CD4-positive, alpha-beta T cell (primary cell): ENCODE measurements at regions not wholly inside any gene's neighbourhood (a gene's known extent, or its start where the extent isn't known, plus 50 kb on each side); places are given as distances from the start of the nearest gene placed in this dataset.

Experiments used
- ATAC-seq: fragments of 200-7000 bp; cut with Tn5 transposase; one replicate; pipeline ENCODE4 v1.10.0; 2022; ENCODE audit warnings: mild to moderate bottlenecking; ENCODE audit not compliant: poor library complexity
- CTCF ChIA-PET: fragments of 350-600 bp; sonication (Branson Sonifier 250); formaldehyde crosslinking; loops from one replicate; lab custom pipeline; 2021; ENCODE audit warnings: antibody characterized with exemption, inconsistent platforms; lab: Charles Lee
- POLR2A ChIA-PET: fragments of 350-600 bp; sonication (Branson Sonifier 250); formaldehyde crosslinking; loops from one replicate; lab custom pipeline; 2021; ENCODE audit warnings: antibody characterized with exemption, inconsistent platforms; lab: Charles Lee
- DNase-seq, 14 experiments: peaks; one replicate each; pipeline ENCODE4 v3.0.0-alpha.2; 2013 to 2020; ENCODE audit warnings: mixed read lengths in 2 of 14
- H3K27ac ChIP-seq, 2 donors: one replicate each; pipeline versions ENCODE4 v1.5.1 to v1.7.0; 2013; ENCODE audit warnings: low read length in 2 of 2, low read depth in 1 of 2, mild to moderate bottlenecking in 1 of 2
- H3K27me3 ChIP-seq, 2 experiments: 1 replicate in 1 of 2; 2 replicates in 1 of 2; pipeline versions ENCODE4 v1.6.1 to v1.7.0; 2013; ENCODE audit warnings: low read length in 2 of 2, control low read depth in 1 of 2, mild to moderate bottlenecking in 1 of 2, moderate library complexity in 1 of 2; ENCODE audit not compliant: insufficient read depth in 2 of 2, control insufficient read depth in 1 of 2
- H3K36me3 ChIP-seq: one replicate; pipeline ENCODE4 v1.6.1; 2013; ENCODE audit warnings: low read length, control low read depth; ENCODE audit not compliant: insufficient read depth
- H3K4me1 ChIP-seq: one replicate; pipeline ENCODE4 v1.6.1; 2013; ENCODE audit warnings: low read length, control low read depth; ENCODE audit not compliant: insufficient read depth
- H3K4me3 ChIP-seq: one replicate; pipeline ENCODE4 v1.5.1; 2013; ENCODE audit warnings: mild to moderate bottlenecking, low read length, moderate library complexity
- H3K9me3 ChIP-seq, 2 experiments: 1 replicate in 1 of 2; 2 replicates in 1 of 2; pipeline versions ENCODE4 v1.6.1 to v1.7.0; 2013; ENCODE audit warnings: low read length in 2 of 2, mild to moderate bottlenecking in 2 of 2, control low read depth in 1 of 2, moderate library complexity in 1 of 2; ENCODE audit not compliant: control insufficient read depth in 1 of 2, insufficient read depth in 1 of 2
- H3K27ac Mint-ChIP-seq: one replicate; pipeline ENCODE4 v1.8.0; 2020; ENCODE audit warnings: mixed read lengths
- H3K27me3 Mint-ChIP-seq: one replicate; pipeline ENCODE4 v1.8.0; 2021; ENCODE audit warnings: mixed read lengths
- H3K36me3 Mint-ChIP-seq: one replicate; pipeline ENCODE4 v1.8.0; 2021; ENCODE audit warnings: low read depth, mixed read lengths
- H3K4me1 Mint-ChIP-seq: one replicate; pipeline ENCODE4 v1.8.0; 2021; ENCODE audit warnings: low read depth, mixed read lengths
- H3K4me3 Mint-ChIP-seq: one replicate; pipeline ENCODE4 v1.8.0; 2020; ENCODE audit warnings: mild to moderate bottlenecking, mixed read lengths
- H3K9me3 Mint-ChIP-seq: one replicate; pipeline ENCODE4 v1.8.0; 2020; ENCODE audit warnings: mixed read lengths
- CTCF ChIP-seq: fragments of 200-600 bp; IDR thresholded peaks from one replicate; pipeline ENCODE4 v1.8.0; 2022; ENCODE audit warnings: antibody characterized with exemption, mild to moderate bottlenecking
- intact Hi-C, 2 experiments: fragments of 100-400 bp; cut with DNase I in 1 of 2; cut with micrococcal nuclease in 1 of 2; formaldehyde crosslinking; loops; one replicate each; pipeline versions ENCODE4 v1.15.1 to v1.9.0; 2023 to 2025; cut with DNase I, micrococcal nuclease

DNA sequence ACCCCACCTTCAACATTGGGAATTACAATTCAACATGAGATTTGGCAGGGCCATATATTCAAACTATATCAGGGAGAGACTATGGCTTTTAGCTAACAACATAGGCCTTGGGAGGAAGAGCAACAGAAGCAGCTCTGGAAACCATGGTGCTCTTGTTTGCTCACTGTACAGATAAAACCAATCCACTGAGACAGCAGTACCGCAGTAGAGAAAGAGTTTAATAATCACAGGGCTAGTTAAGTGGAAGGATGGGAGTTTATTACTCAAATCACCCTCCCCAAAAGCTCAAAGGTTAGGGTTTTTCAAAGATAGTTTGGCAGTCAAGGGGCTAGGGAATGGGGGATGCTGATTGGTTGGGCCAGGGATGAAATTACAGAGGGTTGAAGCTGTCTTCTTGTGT is 52.7 kb upstream of the CRHR1 start:
- DNase-seq (no peak), ATAC-seq (no peak)
- H3K27me3 ChIP-seq: peaks cover 14 to 17% of the 10 kb centered on the region in 2 experiments
- H3K36me3 ChIP-seq: no peaks in the 10 kb centered on the region
- H3K9me3 ChIP-seq: peaks cover 0 to 6% of the 10 kb centered on the region in 2 experiments
- TF ChIP-seq CTCF: no peak
- Mint-ChIP-seq H3K4me3 (no peak overlapping the region), H3K9me3 (peaks cover 16% of the 10 kb centered on the region), H3K27ac (no peak overlapping the region), H3K27me3 (peaks cover 50% of the 10 kb centered on the region), H3K4me1 (no peaks in the 10 kb centered on the region), H3K36me3 (no peaks in the 10 kb centered on the region)
- intact Hi-C loops: no loop called here
- H3K4me3 ChIP-seq: no peak overlapping the region
- ChIA-PET POLR2A (no interaction called here), CTCF (no interaction called here)
- H3K27ac ChIP-seq: no peak overlapping the region
- H3K4me1 ChIP-seq: no peaks in the 10 kb centered on the region

GRCh38 chr17:45732926-45733505 is 51.1 kb upstream of the CRHR1 start:
- H3K27me3 Mint-ChIP-seq: peaks cover 40% of the 10 kb centered on the region
- ChIA-PET CTCF (no interaction called here), POLR2A (no interaction called here)
- Histone ChIP-seq H3K4me3 (no peak overlapping the region), H3K9me3 (peaks cover 0 to 6% of the 10 kb centered on the region in 2 experiments), H3K4me1 (no peaks in the 10 kb centered on the region), H3K27me3 (peaks cover 12 to 14% of the 10 kb centered on the region in 2 experiments), H3K27ac (no peak overlapping the region), H3K36me3 (no peaks in the 10 kb centered on the region)
- H3K4me3 Mint-ChIP-seq: no peak overlapping the region
- H3K4me1 Mint-ChIP-seq: no peaks in the 10 kb centered on the region
- ATAC-seq (no peak), DNase-seq (no peak)
- no peak for TF ChIP-seq CTCF
- intact Hi-C loops: no loop called here
- H3K27ac Mint-ChIP-seq: no peak overlapping the region
- peaks cover 16% of the 10 kb centered on the region for H3K9me3 Mint-ChIP-seq
- H3K36me3 Mint-ChIP-seq: no peaks in the 10 kb centered on the region

GRCh38 chr17:45733781-45734180 is 50.3 kb upstream of the CRHR1 start:
- ATAC-seq (no peak), DNase-seq (no peak)
- TF ChIP-seq CTCF: no peak
- H3K4me3 Mint-ChIP-seq: no peak overlapping the region
- Histone ChIP-seq H3K4me3 (no peak overlapping the region), H3K27ac (no peak overlapping the region), H3K9me3 (peaks cover 0 to 6% of the 10 kb centered on the region in 2 experiments), H3K27me3 (peaks cover 4 to 7% of the 10 kb centered on the region in 2 experiments), H3K4me1 (no peaks in the 10 kb centered on the region), H3K36me3 (no peaks in the 10 kb centered on the region)
- H3K4me1 Mint-ChIP-seq: no peaks in the 10 kb centered on the region
- peaks cover 16% of the 10 kb centered on the region for H3K9me3 Mint-ChIP-seq
- no peak overlapping the region for H3K27ac Mint-ChIP-seq
- H3K36me3 Mint-ChIP-seq: no peaks in the 10 kb centered on the region
- peaks cover 34% of the 10 kb centered on the region for H3K27me3 Mint-ChIP-seq
- POLR2A ChIA-PET: no interaction called here
- CTCF ChIA-PET: no interaction called here
- intact Hi-C loops: no loop called here
